Tibial nerve (tissue), 4 donors: ENCODE measurements at regions not wholly inside any gene's neighbourhood (a gene's known extent, or its start where the extent isn't known, plus 50 kb on each side); places are given as distances from the start of the nearest gene placed in this dataset.

Experiments
- DNase-seq, 2 donors: peaks; one replicate each; pipeline ENCODE4 v3.0.0-alpha.2; 2019; ENCODE audit warnings: low spot score in 2 of 2
- H3K27ac ChIP-seq, 4 donors: fragments of 200-600 bp; sonication (generic) in 3 of 4; one replicate each; pipeline ENCODE4 v1.5.1; 2017 to 2019; ENCODE audit warnings: mild to moderate bottlenecking in 1 of 4
- H3K27me3 ChIP-seq, 2 donors: fragments of 200-600 bp; sonication (generic) in 1 of 2; one replicate each; pipeline versions ENCODE4 v1.5.1 to v1.6.0; 2017 to 2019
- H3K36me3 ChIP-seq, 3 donors: fragments of 200-600 bp; sonication (generic); one replicate each; pipeline ENCODE4 v1.5.1; 2018 to 2019
- H3K4me1 ChIP-seq, 4 donors: fragments of 200-600 bp; sonication (generic) in 3 of 4; one replicate each; pipeline ENCODE4 v1.5.1; 2017 to 2019
- H3K4me3 ChIP-seq, 4 donors: fragments of 200-600 bp; sonication (generic) in 3 of 4; one replicate each; pipeline ENCODE4 v1.5.1; 2017 to 2019; ENCODE audit warnings: mild to moderate bottlenecking in 1 of 4, moderate library complexity in 1 of 4
- H3K9me3 ChIP-seq, 4 donors: fragments of 200-600 bp; sonication (generic) in 3 of 4; one replicate each; pipeline ENCODE4 v1.5.1; 2017 to 2019
- CTCF ChIP-seq, 5 experiments: fragments of 200-600 bp in 3 of 5; fragments of 450-650 bp in 2 of 5; sonication (generic) in 3 of 5; IDR thresholded peaks; one replicate each; pipeline ENCODE4 v1.5.1; 2016 to 2019; ENCODE audit warnings: antibody characterized with exemption in 5 of 5, mild to moderate bottlenecking in 3 of 5, moderate library complexity in 2 of 5
- EP300 ChIP-seq, 2 donors: sonication (generic); formaldehyde crosslinking; IDR thresholded peaks; one replicate each; pipeline ENCODE4 v1.6.1; 2017; ENCODE audit warnings: antibody characterized with exemption in 2 of 2, mild to moderate bottlenecking in 1 of 2
- POLR2A ChIP-seq, 2 donors: fragments of 450-650 bp; IDR thresholded peaks; one replicate each; pipeline ENCODE4 v1.6.1; 2017; ENCODE audit warnings: antibody characterized with exemption in 2 of 2, mild to moderate bottlenecking in 2 of 2, moderate library complexity in 2 of 2
- WGBS, 2 donors: methylation state at CpG; one replicate each; pipeline ENCODE4 v1.1.5; 2018; 5-methylcytosine and 5-hydroxymethylcytosine counted together

GRCh38 chr5:99005506-99005905 lies 76.7 kb upstream of the CHD1 start:
- H3K4me3 ChIP-seq, result no peak overlapping the region
- H3K4me1 ChIP-seq, result no peaks in the 10 kb centered on the region
- WGBS, 2 donors, result 35 to 62% methylated on average over 1 of the region's 1 CpG

GRCh38 chr5:99004960-99005359 lies 76.2 kb upstream of the CHD1 start:
- H3K9me3 ChIP-seq, result no peaks in the 10 kb centered on the region
- H3K36me3 ChIP-seq, result no peaks in the 10 kb centered on the region
- TF ChIP-seq POLR2A (IDR thresholded peaks at IDR 0.05) (no peak), EP300 (IDR thresholded peaks at IDR 0.05) (no peak), CTCF (IDR thresholded peaks at IDR 0.05) (no peak)
- no peak overlapping the region for H3K27ac ChIP-seq
- no peak for DNase-seq
- no peak overlapping the region for H3K4me3 ChIP-seq
- H3K27me3 ChIP-seq, result no peaks in the 10 kb centered on the region
- 46 to 48% methylated on average over 1 of the region's 1 CpG for WGBS, 2 donors
- H3K4me1 ChIP-seq, result no peaks in the 10 kb centered on the region

More at GRCh38 chr5:99005506-99005905, 76.7 kb upstream of the CHD1 start:
- TF ChIP-seq CTCF (IDR thresholded peaks at IDR 0.05), result no peak
- no peak for TF ChIP-seq POLR2A (IDR thresholded peaks at IDR 0.05)
- no peak for TF ChIP-seq EP300 (IDR thresholded peaks at IDR 0.05)
- Histone ChIP-seq H3K36me3 (no peaks in the 10 kb centered on the region), H3K27me3 (no peaks in the 10 kb centered on the region), H3K27ac (no peak overlapping the region), H3K9me3 (no peaks in the 10 kb centered on the region)
- DNase-seq, result no peak

- WGBS, 2 donors, result 45 to 53% methylated on average over 1 of the region's 1 CpG
- no peak for TF ChIP-seq CTCF (IDR thresholded peaks at IDR 0.05)
- no peak for TF ChIP-seq EP300 (IDR thresholded peaks at IDR 0.05)
- no peak for TF ChIP-seq POLR2A (IDR thresholded peaks at IDR 0.05)
- H3K27ac ChIP-seq, result no peak overlapping the region
These were observed 72.1 kb upstream of the CHD1 start for GRCh38 chr5:99000876-99001275.

GRCh38 chr5:99000221-99000620 lies 71.4 kb upstream of the CHD1 start:
- Histone ChIP-seq H3K27ac (no peak overlapping the region), H3K36me3 (no peaks in the 10 kb centered on the region), H3K4me3 (no peak overlapping the region), H3K9me3 (no peaks in the 10 kb centered on the region), H3K27me3 (no peaks in the 10 kb centered on the region), H3K4me1 (no peaks in the 10 kb centered on the region)
- 81 to 88% methylated on average over 3 of the region's 3 CpGs for WGBS, 2 donors
- no peak for DNase-seq
- no peak for TF ChIP-seq EP300 (IDR thresholded peaks at IDR 0.05)

More at GRCh38 chr5:99000876-99001275, 72.1 kb upstream of the CHD1 start:
- H3K4me3 ChIP-seq, result no peak overlapping the region
- no peaks in the 10 kb centered on the region for H3K36me3 ChIP-seq
- H3K9me3 ChIP-seq, result no peaks in the 10 kb centered on the region
- no peaks in the 10 kb centered on the region for H3K27me3 ChIP-seq
- no peaks in the 10 kb centered on the region for H3K4me1 ChIP-seq
- DNase-seq, result no peak

- Histone ChIP-seq H3K4me3 (no peak overlapping the region), H3K27ac (no peak overlapping the region), H3K9me3 (no peaks in the 10 kb centered on the region), H3K36me3 (no peaks in the 10 kb centered on the region), H3K4me1 (no peaks in the 10 kb centered on the region), H3K27me3 (no peaks in the 10 kb centered on the region)
- DNase-seq, result no peak
- no peak for TF ChIP-seq CTCF (IDR thresholded peaks at IDR 0.05)
- no peak for TF ChIP-seq EP300 (IDR thresholded peaks at IDR 0.05)
- WGBS, 2 donors, result 82 to 88% methylated on average over 4 of the region's 4 CpGs
These were observed 70.8 kb upstream of the CHD1 start for GRCh38 chr5:98999631-99000030.

- TF ChIP-seq CTCF (IDR thresholded peaks at IDR 0.05), result no peak
- TF ChIP-seq EP300 (IDR thresholded peaks at IDR 0.05), result no peak
- TF ChIP-seq POLR2A (IDR thresholded peaks at IDR 0.05), result no peak
- Histone ChIP-seq H3K9me3 (no peaks in the 10 kb centered on the region), H3K27ac (no peak overlapping the region), H3K4me1 (no peaks in the 10 kb centered on the region), H3K27me3 (no peaks in the 10 kb centered on the region), H3K36me3 (no peaks in the 10 kb centered on the region), H3K4me3 (no peak overlapping the region)
- WGBS, 2 donors, result 72 to 77% methylated on average over 5 of the region's 5 CpGs
- no peak for DNase-seq
These were observed 68.2 kb upstream of the CHD1 start for GRCh38 chr5:98997000-98997399.
